ENCODE measurements at regions not wholly inside any gene's neighbourhood (a gene's known extent, or its start where the extent isn't known, plus 50 kb on each side); places are given as distances from the start of the nearest gene placed in this dataset.
A peak's percentile ranks its signal among the peaks of the same experiment; 100 is the strongest.

DNA sequence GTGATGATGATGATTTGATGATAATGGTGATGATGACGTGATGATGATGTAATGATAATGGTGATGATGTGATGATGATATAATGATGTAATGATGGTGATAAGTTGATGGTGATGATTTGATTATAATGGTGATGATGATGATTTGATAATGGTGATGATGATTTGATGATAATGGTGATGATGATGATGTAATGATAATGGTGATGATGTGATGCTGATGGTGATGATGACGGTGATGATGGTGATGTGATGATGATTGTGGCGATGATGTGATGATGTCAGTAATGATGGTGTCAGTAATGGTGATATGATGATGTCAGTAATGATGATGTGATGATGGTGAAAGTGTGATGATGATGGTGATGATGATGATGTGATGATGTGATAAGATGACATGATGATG is 613.4 kb downstream of the AACS start:
- Mint-ChIP-seq H3K4me1 (ENCODE audit: low read depth) (peaks cover 15% of the 10 kb centered on the region), H3K36me3 (ENCODE audit: insufficient read depth) (no peaks in the 10 kb centered on the region)
- DNase-seq (ENCODE audit: low spot score, unreplicated experiment), result no peak

DNA sequence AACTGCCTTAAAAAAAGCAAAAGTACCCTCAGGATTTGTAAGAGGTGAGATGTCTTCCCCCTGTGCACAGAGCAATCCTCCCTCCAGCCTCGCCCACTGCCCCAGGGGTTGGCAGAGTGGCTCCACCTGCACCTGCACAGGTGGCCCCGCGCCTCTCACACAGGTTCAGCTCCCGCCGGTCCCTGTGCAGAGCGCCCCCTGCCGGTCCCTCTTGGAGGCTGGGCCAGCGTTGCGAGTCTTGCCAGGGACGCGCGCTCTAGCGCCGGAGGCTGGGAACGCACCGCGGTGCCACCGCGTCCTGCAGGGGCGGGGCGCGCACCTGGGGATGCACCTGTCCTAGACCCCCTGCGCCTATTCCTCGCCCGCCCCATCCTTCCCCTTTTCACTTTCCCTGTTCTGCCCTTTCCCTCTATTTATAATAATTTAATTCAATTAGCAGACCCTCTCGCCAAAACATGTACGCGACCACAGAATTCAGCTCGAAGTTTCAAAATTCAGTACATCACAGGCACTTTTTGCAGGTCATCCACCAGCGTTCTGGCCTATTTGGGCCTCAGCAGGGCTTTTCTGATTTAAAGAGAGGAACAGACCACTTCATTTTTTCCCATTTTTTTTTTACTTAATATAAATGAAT is 618.6 kb downstream of the AACS start:
- Mint-ChIP-seq H3K4me3 (ENCODE audit: low read depth) (no peak overlapping the region), H3K27ac (no peak overlapping the region), H3K36me3 (ENCODE audit: insufficient read depth) (no peaks in the 10 kb centered on the region), H3K9me3 (ENCODE audit: low read depth) (no peaks in the 10 kb centered on the region), H3K4me1 (ENCODE audit: low read depth) (no peaks in the 10 kb centered on the region), H3K27me3 (peaks cover 61% of the 10 kb centered on the region)
- peak; percentile 92 for DNase-seq (ENCODE audit: low spot score, unreplicated experiment)
- TF ChIP-seq CTCF (IDR thresholded peaks at IDR 0.05; ENCODE audit: unreplicated experiment), result peak; percentile 98

More for the DNA sequence above, 613.4 kb downstream of the AACS start:
- Mint-ChIP-seq H3K4me3 (ENCODE audit: low read depth) (no peak overlapping the region), H3K27ac (no peak overlapping the region), H3K9me3 (ENCODE audit: low read depth) (no peaks in the 10 kb centered on the region), H3K27me3 (peaks cover 27% of the 10 kb centered on the region)
- TF ChIP-seq CTCF (IDR thresholded peaks at IDR 0.05; ENCODE audit: unreplicated experiment), result no peak

GRCh38 chr12:125684968-125685790 is 619.9 kb downstream of the AACS start:
- H3K27me3 Mint-ChIP-seq, result peaks cover 65% of the 10 kb centered on the region
- no peaks in the 10 kb centered on the region for H3K4me1 Mint-ChIP-seq (ENCODE audit: low read depth)
- TF ChIP-seq CTCF (IDR thresholded peaks at IDR 0.05; ENCODE audit: unreplicated experiment), result no peak
- no peak for DNase-seq (ENCODE audit: low spot score, unreplicated experiment)
- H3K9me3 Mint-ChIP-seq (ENCODE audit: low read depth), result no peaks in the 10 kb centered on the region
- H3K36me3 Mint-ChIP-seq (ENCODE audit: insufficient read depth), result no peaks in the 10 kb centered on the region
- H3K4me3 Mint-ChIP-seq (ENCODE audit: low read depth), result no peak overlapping the region
- no peak overlapping the region for H3K27ac Mint-ChIP-seq

DNA sequence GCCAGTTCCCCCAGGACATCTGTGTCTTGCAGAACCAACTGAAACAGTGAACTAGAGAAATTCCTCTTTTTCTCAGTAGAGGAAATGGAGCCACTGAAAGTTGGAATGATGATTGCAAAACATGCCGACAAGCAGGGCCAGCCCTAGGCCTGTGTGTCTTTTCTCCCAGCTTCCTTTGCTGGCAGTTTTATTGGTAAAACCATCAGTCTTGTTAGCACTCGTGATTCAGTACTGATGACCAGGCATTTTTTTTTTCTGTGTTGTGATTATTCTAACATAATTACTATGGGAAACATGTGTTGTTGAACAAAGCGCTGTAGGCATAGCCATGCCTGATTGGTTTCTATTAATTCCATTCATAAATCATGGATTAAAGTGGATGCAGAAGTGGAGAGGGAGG is 620.7 kb downstream of the AACS start:
- peaks cover 67% of the 10 kb centered on the region for H3K27me3 Mint-ChIP-seq
- no peaks in the 10 kb centered on the region for H3K4me1 Mint-ChIP-seq (ENCODE audit: low read depth)
- no peak overlapping the region for H3K4me3 Mint-ChIP-seq (ENCODE audit: low read depth)
- no peak for DNase-seq (ENCODE audit: low spot score, unreplicated experiment)
- H3K27ac Mint-ChIP-seq, result no peak overlapping the region
- H3K36me3 Mint-ChIP-seq (ENCODE audit: insufficient read depth), result no peaks in the 10 kb centered on the region
- TF ChIP-seq CTCF (IDR thresholded peaks at IDR 0.05; ENCODE audit: unreplicated experiment), result no peak
- H3K9me3 Mint-ChIP-seq (ENCODE audit: low read depth), result no peaks in the 10 kb centered on the region

GRCh38 chr12:125687403-125687802 is 622.2 kb downstream of the AACS start:
- Mint-ChIP-seq H3K9me3 (ENCODE audit: low read depth) (no peaks in the 10 kb centered on the region), H3K27ac (no peak overlapping the region), H3K4me3 (ENCODE audit: low read depth) (no peak overlapping the region), H3K4me1 (ENCODE audit: low read depth) (no peaks in the 10 kb centered on the region), H3K27me3 (peaks cover 61% of the 10 kb centered on the region), H3K36me3 (ENCODE audit: insufficient read depth) (no peaks in the 10 kb centered on the region)
- no peak for TF ChIP-seq CTCF (IDR thresholded peaks at IDR 0.05; ENCODE audit: unreplicated experiment)
- DNase-seq (ENCODE audit: low spot score, unreplicated experiment), result no peak

All from progenitor cell of endocrine pancreas (in vitro differentiated cells).